ENCODE measurements at regions not wholly inside any gene's neighbourhood (a gene's known extent, or its start where the extent isn't known, plus 50 kb on each side); places are given as distances from the start of the nearest gene placed in this dataset.

DNA sequence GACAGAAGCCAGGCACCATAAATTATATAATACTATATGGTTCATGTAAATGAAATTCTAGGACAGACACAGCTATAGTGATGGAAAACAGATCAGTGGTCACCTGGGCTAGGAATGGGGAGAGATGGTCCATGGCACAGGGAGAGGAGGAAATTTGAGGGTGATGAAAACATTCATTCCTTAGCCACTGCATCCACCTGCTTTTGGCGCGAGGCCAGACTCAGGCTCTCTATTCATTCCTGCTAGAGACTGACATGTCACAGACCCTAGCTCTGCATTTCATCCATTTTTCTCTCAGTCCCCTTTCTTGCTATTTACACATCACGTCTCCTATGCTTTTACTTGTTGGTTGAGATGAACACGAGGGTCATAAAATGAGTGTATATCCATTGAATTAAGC lies 628.3 kb upstream of the SLC10A2 start:
- no peak overlapping the region for H3K4me2 ChIP-seq
- H3K4me3 ChIP-seq: no peak overlapping the region
- TF ChIP-seq Cebpa-rat (IDR thresholded peaks at IDR 0.05): no peak
- no peaks in the 10 kb centered on the region for H3K36me3 ChIP-seq
- no peak overlapping the region for H3K9ac ChIP-seq
- H3K4me1 ChIP-seq: 0 out of 2 replicates have a peak, but pooled peaks cover 5% of the 10 kb centered on the region
- H3K27me3 ChIP-seq: no peaks in the 10 kb centered on the region
- H4K20me1 ChIP-seq: no peaks in the 10 kb centered on the region
- no peaks in the 10 kb centered on the region for H3K9me3 ChIP-seq
- H3K27ac ChIP-seq: no peak overlapping the region

GRCh38 chr13:103694033-103694432 lies 627.8 kb upstream of the SLC10A2 start:
- H3K9ac ChIP-seq: no peak overlapping the region
- H3K27me3 ChIP-seq: no peaks in the 10 kb centered on the region
- no peaks in the 10 kb centered on the region for H3K36me3 ChIP-seq
- no peak for TF ChIP-seq Cebpa-rat (IDR thresholded peaks at IDR 0.05)
- H3K27ac ChIP-seq: no peak overlapping the region
- H3K9me3 ChIP-seq: no peaks in the 10 kb centered on the region
- H3K4me3 ChIP-seq: no peak overlapping the region
- 0 out of 2 replicates have a peak, but pooled peaks cover 5% of the 10 kb centered on the region for H3K4me1 ChIP-seq
- no peaks in the 10 kb centered on the region for H4K20me1 ChIP-seq
- H3K4me2 ChIP-seq: no peak overlapping the region

- H3K4me3 ChIP-seq: no peak overlapping the region
- no peak overlapping the region for H3K9ac ChIP-seq
- no peak overlapping the region for H3K27ac ChIP-seq
- no peaks in the 10 kb centered on the region for H3K36me3 ChIP-seq
- H3K4me1 ChIP-seq: no peaks in the 10 kb centered on the region
- no peak overlapping the region for H3K4me2 ChIP-seq
- no peaks in the 10 kb centered on the region for H3K27me3 ChIP-seq
- H4K20me1 ChIP-seq: no peaks in the 10 kb centered on the region
- no peak for TF ChIP-seq Cebpa-rat (IDR thresholded peaks at IDR 0.05)
- H3K9me3 ChIP-seq: no peaks in the 10 kb centered on the region
Observed at GRCh38 chr13:103692442-103692841, 626.2 kb upstream of the SLC10A2 start.

- TF ChIP-seq Cebpa-rat (IDR thresholded peaks at IDR 0.05): no peak
- Histone ChIP-seq H4K20me1 (no peaks in the 10 kb centered on the region), H3K9me3 (peaks cover 5% of the 10 kb centered on the region; the same call in 1 of the 2 replicates), H3K4me3 (no peak overlapping the region), H3K9ac (no peak overlapping the region), H3K4me1 (peaks cover 63% of the 10 kb centered on the region), H3K36me3 (no peaks in the 10 kb centered on the region), H3K27me3 (no peaks in the 10 kb centered on the region), H3K27ac (peak overlapping the region; percentile 39; the same call in 1 of the 2 replicates), H3K4me2 (peak overlapping the region; percentile 63)
Observed at GRCh38 chr13:103676329-103676728, 610.1 kb upstream of the SLC10A2 start.

DNA sequence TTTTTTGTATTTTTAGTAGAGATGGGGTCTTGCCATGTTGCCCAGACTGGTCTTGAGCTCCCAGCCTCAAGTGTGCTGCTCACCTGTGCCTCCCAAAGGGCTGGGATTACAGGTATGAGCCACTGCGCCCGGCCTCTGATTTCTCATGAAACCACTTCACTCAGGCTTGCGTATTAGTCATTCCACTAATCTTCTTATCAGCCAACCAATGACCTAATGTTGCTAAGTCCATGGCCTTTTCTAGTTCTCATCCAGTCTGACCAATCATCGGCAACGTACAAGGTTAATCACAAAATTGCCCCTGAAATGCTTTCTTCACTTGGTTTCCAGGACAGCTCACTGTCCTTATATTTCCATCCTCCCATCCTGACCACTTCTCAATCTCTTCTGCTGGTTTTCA lies 605.3 kb upstream of the SLC10A2 start:
- no peak for TF ChIP-seq Cebpa-rat (IDR thresholded peaks at IDR 0.05)

DNA sequence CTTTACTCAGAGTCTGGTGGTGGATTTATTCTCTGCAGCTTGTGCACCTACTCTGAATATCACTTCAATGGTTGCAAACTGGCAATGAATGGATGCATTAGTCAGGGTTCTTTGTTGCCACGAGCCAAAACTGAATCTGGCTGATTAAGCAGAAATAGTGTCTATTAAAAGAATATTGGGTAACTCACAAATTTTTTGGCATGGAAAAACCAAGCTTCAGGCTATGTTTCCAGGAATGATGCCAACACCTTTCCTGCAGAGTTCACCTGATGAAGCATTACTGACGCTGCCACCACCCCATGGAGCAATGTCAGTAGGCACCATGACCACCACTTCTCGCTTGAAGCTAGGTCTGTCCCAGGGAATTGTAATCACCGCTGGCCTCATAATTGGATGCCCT lies 597.8 kb upstream of the SLC10A2 start:
- Histone ChIP-seq H3K36me3 (no peaks in the 10 kb centered on the region), H3K4me2 (no peak overlapping the region), H3K9ac (no peak overlapping the region), H3K4me1 (peaks cover 29% of the 10 kb centered on the region), H3K27me3 (no peaks in the 10 kb centered on the region), H4K20me1 (no peaks in the 10 kb centered on the region), H3K9me3 (peaks cover 32% of the 10 kb centered on the region), H3K4me3 (no peak overlapping the region), H3K27ac (no peak overlapping the region)
- TF ChIP-seq Cebpa-rat (IDR thresholded peaks at IDR 0.05): no peak

More for the DNA sequence above, 605.3 kb upstream of the SLC10A2 start:
- Histone ChIP-seq H3K4me3 (no peak overlapping the region), H4K20me1 (no peaks in the 10 kb centered on the region), H3K9me3 (0 out of 2 replicates have a peak, but pooled peaks cover 4% of the 10 kb centered on the region), H3K4me1 (peaks cover 84% of the 10 kb centered on the region), H3K36me3 (no peaks in the 10 kb centered on the region), H3K9ac (no peak overlapping the region), H3K4me2 (peak overlapping the region; percentile 25; the same call in 1 of the 2 replicates), H3K27me3 (no peaks in the 10 kb centered on the region), H3K27ac (no peak overlapping the region)

- no peaks in the 10 kb centered on the region for H3K36me3 ChIP-seq
- no peak overlapping the region for H3K9ac ChIP-seq
- H3K4me1 ChIP-seq: peaks cover 9% of the 10 kb centered on the region
- TF ChIP-seq Cebpa-rat (IDR thresholded peaks at IDR 0.05): no peak
- H3K27me3 ChIP-seq: no peaks in the 10 kb centered on the region
- peaks cover 5% of the 10 kb centered on the region; the same call in 1 of the 2 replicates for H3K9me3 ChIP-seq
- H4K20me1 ChIP-seq: no peaks in the 10 kb centered on the region
- no peak overlapping the region for H3K4me2 ChIP-seq
- H3K27ac ChIP-seq: no peak overlapping the region
- H3K4me3 ChIP-seq: no peak overlapping the region
Observed at GRCh38 chr13:103656311-103656710, 590.1 kb upstream of the SLC10A2 start.

DNA sequence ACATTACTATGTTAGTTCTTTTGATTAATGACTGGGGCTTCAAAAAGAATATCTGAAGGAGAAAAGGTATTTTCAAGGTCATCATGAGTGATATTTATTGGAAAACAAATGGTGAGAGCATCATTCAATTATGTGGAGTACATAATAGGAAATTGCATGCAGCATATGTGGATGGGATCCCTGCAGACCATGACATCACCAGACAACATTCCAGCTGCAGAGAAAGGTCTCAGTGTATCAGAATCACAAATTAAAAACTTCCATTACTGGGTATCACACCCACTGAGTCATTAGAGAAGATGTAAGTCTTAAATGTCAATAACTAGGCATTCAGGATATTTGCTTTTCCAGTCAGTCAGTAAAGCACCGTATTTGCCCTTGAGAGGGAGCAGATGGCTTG lies 574.4 kb upstream of the SLC10A2 start:
- no peaks in the 10 kb centered on the region for H3K27me3 ChIP-seq
- no peaks in the 10 kb centered on the region for H3K9me3 ChIP-seq
- H3K9ac ChIP-seq: no peak overlapping the region
- no peak overlapping the region for H3K4me2 ChIP-seq
- no peak for TF ChIP-seq Cebpa-rat (IDR thresholded peaks at IDR 0.05)
- no peak overlapping the region for H3K27ac ChIP-seq
- no peak overlapping the region for H3K4me3 ChIP-seq
- no peaks in the 10 kb centered on the region for H4K20me1 ChIP-seq
- no peaks in the 10 kb centered on the region for H3K36me3 ChIP-seq
- H3K4me1 ChIP-seq: no peaks in the 10 kb centered on the region

- H3K27me3 ChIP-seq: no peaks in the 10 kb centered on the region
- H3K36me3 ChIP-seq: no peaks in the 10 kb centered on the region
- no peak overlapping the region for H3K4me2 ChIP-seq
- no peak for TF ChIP-seq Cebpa-rat (IDR thresholded peaks at IDR 0.05)
- no peak overlapping the region for H3K9ac ChIP-seq
- no peak overlapping the region for H3K27ac ChIP-seq
- H4K20me1 ChIP-seq: no peaks in the 10 kb centered on the region
- H3K9me3 ChIP-seq: no peaks in the 10 kb centered on the region
- no peak overlapping the region for H3K4me3 ChIP-seq
- no peaks in the 10 kb centered on the region for H3K4me1 ChIP-seq
Observed at GRCh38 chr13:103639326-103639725, 573.1 kb upstream of the SLC10A2 start.

DNA sequence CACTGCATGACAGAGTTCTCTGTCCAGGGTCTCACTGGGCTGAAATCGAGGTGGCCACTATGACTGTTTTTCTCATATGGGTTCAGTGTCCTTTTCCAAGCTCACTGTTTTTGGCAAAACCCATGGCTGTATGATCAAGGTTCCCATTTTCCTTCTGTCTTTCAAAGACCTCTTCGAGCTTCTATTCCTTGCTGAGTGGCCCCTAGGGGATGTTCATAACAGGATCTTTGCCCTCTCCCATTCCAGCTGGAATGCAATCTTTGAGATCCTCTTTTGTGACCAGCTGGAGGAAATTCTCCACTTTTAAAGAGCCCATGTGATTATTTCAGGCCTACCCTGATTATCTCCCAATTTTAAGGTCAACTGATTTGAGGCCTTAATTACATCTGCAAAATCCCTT lies 572.5 kb upstream of the SLC10A2 start:
- H3K4me3 ChIP-seq: no peak overlapping the region
- H3K9me3 ChIP-seq: no peaks in the 10 kb centered on the region
- no peak overlapping the region for H3K4me2 ChIP-seq
- H4K20me1 ChIP-seq: no peaks in the 10 kb centered on the region
- no peak overlapping the region for H3K9ac ChIP-seq
- no peaks in the 10 kb centered on the region for H3K27me3 ChIP-seq
- no peaks in the 10 kb centered on the region for H3K36me3 ChIP-seq
- no peak overlapping the region for H3K27ac ChIP-seq
- TF ChIP-seq Cebpa-rat (IDR thresholded peaks at IDR 0.05): no peak
- H3K4me1 ChIP-seq: no peaks in the 10 kb centered on the region

DNA sequence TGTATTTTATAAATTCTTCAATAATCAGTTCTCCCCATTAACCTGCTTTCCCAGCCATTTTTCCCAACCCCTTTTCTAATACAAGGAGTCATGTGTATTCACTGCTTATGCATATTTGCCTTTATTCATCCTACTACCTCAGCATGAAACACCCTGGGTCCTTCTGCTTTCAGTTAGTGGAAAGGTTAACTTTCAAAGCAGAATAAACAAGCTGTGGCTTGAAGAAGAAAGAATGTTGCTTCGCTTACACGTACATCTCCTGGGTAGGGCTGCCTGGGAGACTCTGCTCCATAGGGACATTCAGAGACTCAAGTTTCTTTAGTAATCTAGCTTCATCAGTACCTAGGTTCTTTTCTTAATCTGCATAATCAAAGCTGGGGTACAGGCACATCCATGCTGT lies 567.8 kb upstream of the SLC10A2 start:
- TF ChIP-seq Cebpa-rat (IDR thresholded peaks at IDR 0.05): no peak
- H3K4me1 ChIP-seq: no peaks in the 10 kb centered on the region
- no peak overlapping the region for H3K4me2 ChIP-seq
- no peak overlapping the region for H3K27ac ChIP-seq
- H3K27me3 ChIP-seq: no peaks in the 10 kb centered on the region
- H3K4me3 ChIP-seq: no peak overlapping the region
- no peaks in the 10 kb centered on the region for H4K20me1 ChIP-seq
- H3K9ac ChIP-seq: no peak overlapping the region
- no peaks in the 10 kb centered on the region for H3K36me3 ChIP-seq
- H3K9me3 ChIP-seq: no peaks in the 10 kb centered on the region
